SK-N-SH (cell line): ENCODE measurements at regions not wholly inside any gene's neighbourhood (a gene's known extent, or its start where the extent isn't known, plus 50 kb on each side); places are given as distances from the start of the nearest gene placed in this dataset.

Experiments used
- CTCF ChIA-PET: fragments of 300-600, 350-600 bp; formaldehyde crosslinking; extraction: SDS; loops from one replicate; lab custom pipeline; 2021; lab: Yijun Ruan, JAX
- POLR2A ChIA-PET: fragments of 350-600 bp; sonication (Branson Sonifier 250); formaldehyde crosslinking; extraction: SDS; loops from one replicate; lab custom pipeline; 2020; ENCODE audit warnings: antibody characterized with exemption, inconsistent platforms; lab: Yijun Ruan, JAX
- DNase-seq: peaks from one replicate; pipeline ENCODE4 v3.0.0; 2012
- H2AFZ ChIP-seq: fragments of 200-600 bp; sonication (generic); 2 replicates; pipeline ENCODE4 v1.8.1; 2016; ENCODE audit warnings: antibody characterized with exemption, mild to moderate bottlenecking, low read depth
- H3F3A ChIP-seq: fragments of 200-600 bp; sonication (generic); replicated peaks from 2 replicates; pipeline ENCODE3; 2016; ENCODE audit warnings: antibody characterized with exemption, mild to moderate bottlenecking; ENCODE audit not compliant: insufficient read depth
- H3K27ac ChIP-seq, 2 experiments: fragments of 200-500 bp in 1 of 2; fragments of 200-600 bp in 1 of 2; sonication (Bioruptor generic) in 1 of 2; sonication (generic), shearing (Covaris generic) in 1 of 2; 2 replicates each; pipeline versions ENCODE4 v1.5.1 to v1.6.1; 2014 to 2016; ENCODE audit warnings: low read depth in 2 of 2, inconsistent platforms in 1 of 2, low read length in 1 of 2, mild to moderate bottlenecking in 1 of 2, mixed read lengths in 1 of 2
- H3K27me3 ChIP-seq: fragments of 200-600 bp; sonication (generic), shearing (Covaris generic); 2 replicates; pipeline ENCODE4 v1.6.1; 2016; ENCODE audit warnings: mixed run types; ENCODE audit not compliant: insufficient read depth
- H3K36me3 ChIP-seq, 2 experiments: fragments of 200-500 bp in 1 of 2; fragments of 200-600 bp in 1 of 2; sonication (Bioruptor generic) in 1 of 2; sonication (generic) in 1 of 2; replicated peaks in 1 of 2; 2 replicates each; pipeline versions ENCODE3 to v1.5.1; 2014 to 2016; ENCODE audit warnings: low read length in 1 of 2, mild to moderate bottlenecking in 1 of 2; ENCODE audit not compliant: insufficient read depth in 2 of 2, control insufficient read depth in 1 of 2
- H3K4me1 ChIP-seq, 2 experiments: fragments of 200-500 bp in 1 of 2; fragments of 200-600 bp in 1 of 2; sonication (Bioruptor generic) in 1 of 2; sonication (generic), shearing (Covaris generic) in 1 of 2; 2 replicates each; pipeline versions ENCODE4 v1.5.1 to v1.6.1; 2014 to 2016; ENCODE audit warnings: low read depth in 1 of 2, low read length in 1 of 2, mixed run types in 1 of 2; ENCODE audit not compliant: insufficient read depth in 2 of 2, control insufficient read depth in 1 of 2
- H3K4me2 ChIP-seq: fragments of 200-600 bp; sonication (generic), shearing (Covaris generic); 2 replicates; pipeline ENCODE4 v1.6.1; 2017; ENCODE audit warnings: mixed run types
- H3K4me3 ChIP-seq, 2 experiments: fragments of 200-500 bp in 1 of 2; fragments of 200-600 bp in 1 of 2; sonication (Bioruptor generic) in 1 of 2; sonication (generic), shearing (Covaris generic) in 1 of 2; 2 replicates each; pipeline versions ENCODE4 v1.5.1 to v1.8.1; 2014 to 2016; ENCODE audit warnings: low read depth in 2 of 2, inconsistent platforms in 1 of 2, low read length in 1 of 2, mild to moderate bottlenecking in 1 of 2, mixed read lengths in 1 of 2, moderate library complexity in 1 of 2
- H3K79me2 ChIP-seq: fragments of 200-600 bp; sonication (generic); 2 replicates; pipeline ENCODE4 v1.8.1; 2017; ENCODE audit warnings: mild to moderate bottlenecking; ENCODE audit not compliant: insufficient read depth
- H3K9ac ChIP-seq: fragments of 200-600 bp; sonication (generic); 2 replicates; pipeline ENCODE4 v1.6.1; 2017; ENCODE audit warnings: mixed run types
- H3K9me2 ChIP-seq: fragments of 200-600 bp; sonication (generic); 2 replicates; pipeline ENCODE4 v1.6.1; 2017; ENCODE audit warnings: mixed run types
- H3K9me3 ChIP-seq: fragments of 200-600 bp; sonication (generic); 2 replicates; pipeline ENCODE4 v1.6.1; 2017; ENCODE audit warnings: mixed run types, mild to moderate bottlenecking, moderate library complexity
- H4K20me1 ChIP-seq: fragments of 200-600 bp; sonication (generic); 2 replicates; pipeline ENCODE4 v1.6.1; 2017; ENCODE audit warnings: mild to moderate bottlenecking, mixed run types; ENCODE audit not compliant: insufficient read depth
- ELF1 ChIP-seq: IDR thresholded peaks from 2 replicates; pipeline ENCODE4 v1.4.0; 2012
- FOSL2 ChIP-seq: IDR thresholded peaks from 2 replicates; pipeline ENCODE4 v1.4.0; 2012; ENCODE audit warnings: low read depth, mild to moderate bottlenecking, moderate library complexity, borderline replicate concordance
- FOXJ3 ChIP-seq: sonication (generic); formaldehyde crosslinking; IDR thresholded peaks from 2 replicates; pipeline ENCODE4 v1.5.1; 2020; ENCODE audit warnings: mild to moderate bottlenecking, missing genetic modification reagents
- GABPA ChIP-seq: IDR thresholded peaks from 2 replicates; pipeline ENCODE4 v1.4.0; 2012; ENCODE audit warnings: low read depth, mild to moderate bottlenecking
- GATA2 ChIP-seq: sonication (generic); formaldehyde crosslinking; IDR thresholded peaks from 2 replicates; pipeline ENCODE4 v1.5.0; 2020; ENCODE audit warnings: mild to moderate bottlenecking, missing genetic modification reagents
- JUND ChIP-seq: IDR thresholded peaks from 2 replicates; pipeline ENCODE4 v1.4.0; 2012
- MEF2A ChIP-seq: IDR thresholded peaks from 2 replicates; pipeline ENCODE4 v1.4.0; 2012; ENCODE audit warnings: low read depth, borderline replicate concordance
- NRF1 ChIP-seq: IDR thresholded peaks from 2 replicates; pipeline ENCODE4 v1.6.1; 2012; ENCODE audit warnings: low read depth, mild to moderate bottlenecking, low read length
- PBX3 ChIP-seq: IDR thresholded peaks from 2 replicates; pipeline ENCODE4; 2012
- RFX5 ChIP-seq: IDR thresholded peaks from 2 replicates; pipeline ENCODE4 v1.6.1; 2012; ENCODE audit warnings: mild to moderate bottlenecking, improper control_type of control experiment, low read length
- RXRA ChIP-seq: IDR thresholded peaks from 2 replicates; pipeline ENCODE4 v1.4.0; 2012; ENCODE audit warnings: low read depth, mild to moderate bottlenecking, borderline replicate concordance
- SMC3 ChIP-seq: IDR thresholded peaks from 2 replicates; pipeline ENCODE4 v1.6.1; 2012; ENCODE audit warnings: low read depth, low read length, improper control_type of control experiment
- TAF1 ChIP-seq: IDR thresholded peaks from 2 replicates; pipeline ENCODE4 v1.6.1; 2012; ENCODE audit warnings: low read depth, mild to moderate bottlenecking, low read length, moderate library complexity, borderline replicate concordance
- TCF12 ChIP-seq: IDR thresholded peaks from 2 replicates; pipeline ENCODE4 v1.4.0; 2012
- YY1 ChIP-seq: IDR thresholded peaks from 2 replicates; pipeline ENCODE4 v1.4.0; 2012; ENCODE audit warnings: low read depth, mild to moderate bottlenecking
- WGBS: methylation state at CpG from one replicate; pipeline ENCODE4 v1.1.6; 2017; ENCODE audit warnings: low lambda C conversion rate; 5-methylcytosine and 5-hydroxymethylcytosine counted together
- TF ChIP-seq, protein P1 (sequence below): IDR thresholded peaks from 2 replicates; pipeline ENCODE4 v1.4.0; 2012; ENCODE audit warnings: low read depth, borderline replicate concordance
- TF ChIP-seq, protein P2 (sequence below): IDR thresholded peaks from 2 replicates; pipeline ENCODE4 v1.6.1; 2012; ENCODE audit warnings: mild to moderate bottlenecking, low read depth, low read length, moderate library complexity
- TF ChIP-seq, protein P3 (sequence below): fragments of 150-350 bp; IDR thresholded peaks from 2 replicates; pipeline ENCODE4 v1.6.1; 2017; ENCODE audit warnings: antibody characterized with exemption, low read length, low read depth, borderline replicate concordance
- TF ChIP-seq, protein P4 (sequence below): fragments of 150-350 bp; IDR thresholded peaks from 2 replicates; pipeline ENCODE4 v1.6.1; 2016; ENCODE audit warnings: mild to moderate bottlenecking, low read depth, low read length

GRCh38 chr3:31094048-31094447, 199.6 kb upstream of the GADL1 start:
- no peak for TF ChIP-seq PBX3
- TF ChIP-seq RFX5: no peak
- TF ChIP-seq RXRA: no peak
- no peak for TF ChIP-seq TCF12
- TF ChIP-seq JUND: no peak
- TF ChIP-seq FOXJ3: no peak
- TF ChIP-seq, protein P1, sequence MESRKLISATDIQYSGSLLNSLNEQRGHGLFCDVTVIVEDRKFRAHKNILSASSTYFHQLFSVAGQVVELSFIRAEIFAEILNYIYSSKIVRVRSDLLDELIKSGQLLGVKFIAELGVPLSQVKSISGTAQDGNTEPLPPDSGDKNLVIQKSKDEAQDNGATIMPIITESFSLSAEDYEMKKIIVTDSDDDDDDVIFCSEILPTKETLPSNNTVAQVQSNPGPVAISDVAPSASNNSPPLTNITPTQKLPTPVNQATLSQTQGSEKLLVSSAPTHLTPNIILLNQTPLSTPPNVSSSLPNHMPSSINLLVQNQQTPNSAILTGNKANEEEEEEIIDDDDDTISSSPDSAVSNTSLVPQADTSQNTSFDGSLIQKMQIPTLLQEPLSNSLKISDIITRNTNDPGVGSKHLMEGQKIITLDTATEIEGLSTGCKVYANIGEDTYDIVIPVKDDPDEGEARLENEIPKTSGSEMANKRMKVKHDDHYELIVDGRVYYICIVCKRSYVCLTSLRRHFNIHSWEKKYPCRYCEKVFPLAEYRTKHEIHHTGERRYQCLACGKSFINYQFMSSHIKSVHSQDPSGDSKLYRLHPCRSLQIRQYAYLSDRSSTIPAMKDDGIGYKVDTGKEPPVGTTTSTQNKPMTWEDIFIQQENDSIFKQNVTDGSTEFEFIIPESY: no peak
- no peak for TF ChIP-seq MEF2A
- no peak for TF ChIP-seq FOSL2
- TF ChIP-seq SMC3: no peak
- TF ChIP-seq, protein P2, sequence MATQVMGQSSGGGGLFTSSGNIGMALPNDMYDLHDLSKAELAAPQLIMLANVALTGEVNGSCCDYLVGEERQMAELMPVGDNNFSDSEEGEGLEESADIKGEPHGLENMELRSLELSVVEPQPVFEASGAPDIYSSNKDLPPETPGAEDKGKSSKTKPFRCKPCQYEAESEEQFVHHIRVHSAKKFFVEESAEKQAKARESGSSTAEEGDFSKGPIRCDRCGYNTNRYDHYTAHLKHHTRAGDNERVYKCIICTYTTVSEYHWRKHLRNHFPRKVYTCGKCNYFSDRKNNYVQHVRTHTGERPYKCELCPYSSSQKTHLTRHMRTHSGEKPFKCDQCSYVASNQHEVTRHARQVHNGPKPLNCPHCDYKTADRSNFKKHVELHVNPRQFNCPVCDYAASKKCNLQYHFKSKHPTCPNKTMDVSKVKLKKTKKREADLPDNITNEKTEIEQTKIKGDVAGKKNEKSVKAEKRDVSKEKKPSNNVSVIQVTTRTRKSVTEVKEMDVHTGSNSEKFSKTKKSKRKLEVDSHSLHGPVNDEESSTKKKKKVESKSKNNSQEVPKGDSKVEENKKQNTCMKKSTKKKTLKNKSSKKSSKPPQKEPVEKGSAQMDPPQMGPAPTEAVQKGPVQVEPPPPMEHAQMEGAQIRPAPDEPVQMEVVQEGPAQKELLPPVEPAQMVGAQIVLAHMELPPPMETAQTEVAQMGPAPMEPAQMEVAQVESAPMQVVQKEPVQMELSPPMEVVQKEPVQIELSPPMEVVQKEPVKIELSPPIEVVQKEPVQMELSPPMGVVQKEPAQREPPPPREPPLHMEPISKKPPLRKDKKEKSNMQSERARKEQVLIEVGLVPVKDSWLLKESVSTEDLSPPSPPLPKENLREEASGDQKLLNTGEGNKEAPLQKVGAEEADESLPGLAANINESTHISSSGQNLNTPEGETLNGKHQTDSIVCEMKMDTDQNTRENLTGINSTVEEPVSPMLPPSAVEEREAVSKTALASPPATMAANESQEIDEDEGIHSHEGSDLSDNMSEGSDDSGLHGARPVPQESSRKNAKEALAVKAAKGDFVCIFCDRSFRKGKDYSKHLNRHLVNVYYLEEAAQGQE: no peak
- TF ChIP-seq NRF1: no peak
- no peak for TF ChIP-seq ELF1
- no peak for TF ChIP-seq GABPA
- TF ChIP-seq, protein P3, sequence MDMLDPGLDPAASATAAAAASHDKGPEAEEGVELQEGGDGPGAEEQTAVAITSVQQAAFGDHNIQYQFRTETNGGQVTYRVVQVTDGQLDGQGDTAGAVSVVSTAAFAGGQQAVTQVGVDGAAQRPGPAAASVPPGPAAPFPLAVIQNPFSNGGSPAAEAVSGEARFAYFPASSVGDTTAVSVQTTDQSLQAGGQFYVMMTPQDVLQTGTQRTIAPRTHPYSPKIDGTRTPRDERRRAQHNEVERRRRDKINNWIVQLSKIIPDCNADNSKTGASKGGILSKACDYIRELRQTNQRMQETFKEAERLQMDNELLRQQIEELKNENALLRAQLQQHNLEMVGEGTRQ: no peak
- TF ChIP-seq TAF1: no peak
- no peak for TF ChIP-seq GATA2
- TF ChIP-seq YY1: no peak
- TF ChIP-seq, protein P4, sequence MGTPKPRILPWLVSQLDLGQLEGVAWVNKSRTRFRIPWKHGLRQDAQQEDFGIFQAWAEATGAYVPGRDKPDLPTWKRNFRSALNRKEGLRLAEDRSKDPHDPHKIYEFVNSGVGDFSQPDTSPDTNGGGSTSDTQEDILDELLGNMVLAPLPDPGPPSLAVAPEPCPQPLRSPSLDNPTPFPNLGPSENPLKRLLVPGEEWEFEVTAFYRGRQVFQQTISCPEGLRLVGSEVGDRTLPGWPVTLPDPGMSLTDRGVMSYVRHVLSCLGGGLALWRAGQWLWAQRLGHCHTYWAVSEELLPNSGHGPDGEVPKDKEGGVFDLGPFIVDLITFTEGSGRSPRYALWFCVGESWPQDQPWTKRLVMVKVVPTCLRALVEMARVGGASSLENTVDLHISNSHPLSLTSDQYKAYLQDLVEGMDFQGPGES: no peak
- TF ChIP-seq, all 33 proteins: peak for 0
- 73% methylated on average over 4 of the region's 4 CpGs for WGBS
- ChIA-PET POLR2A (no interaction called here), CTCF (no interaction called here)
- Histone ChIP-seq H3K9ac (no peak overlapping the region), H3K4me2 (no peak overlapping the region), H3K36me3 (no peaks in the 10 kb centered on the region), H3K9me2 (no peaks in the 10 kb centered on the region), H3K79me2 (no peaks in the 10 kb centered on the region), H3F3A (no peaks in the 10 kb centered on the region), H3K9me3 (no peaks in the 10 kb centered on the region), H4K20me1 (no peaks in the 10 kb centered on the region), H3K4me3 (no peak overlapping the region), H3K27ac (no peak overlapping the region), H3K27me3 (no peaks in the 10 kb centered on the region; the same call in 1 of the 2 replicates), H2AFZ (no peak overlapping the region), H3K4me1 (no peaks in the 10 kb centered on the region)
- DNase-seq: no peak
